ACC112 (cell line): ENCODE measurements at regions not wholly inside any gene's neighbourhood (a gene's known extent, or its start where the extent isn't known, plus 50 kb on each side); places are given as distances from the start of the nearest gene placed in this dataset.

Source experiments
- H2AFZ ChIP-seq: fragments of 200-600 bp; sonication (generic); one replicate; pipeline ENCODE4 v1.6.0; 2017; ENCODE audit warnings: antibody characterized with exemption, low read length; ENCODE audit not compliant: unreplicated experiment
- H3K27ac ChIP-seq: fragments of 200-600 bp; sonication (generic); 2 replicates; pipeline ENCODE4 v1.5.1; 2014; ENCODE audit warnings: low read depth, mild to moderate bottlenecking, antibody characterized with exemption, low read length, moderate library complexity
- H3K27me3 ChIP-seq: fragments of 200-600 bp; sonication (generic); 2 replicates; pipeline ENCODE4 v1.6.1; 2014; ENCODE audit warnings: mild to moderate bottlenecking, antibody characterized with exemption, low read length, moderate library complexity, mixed read lengths; ENCODE audit not compliant: insufficient read depth
- H3K36me3 ChIP-seq: fragments of 200-600 bp; sonication (generic); 2 replicates; pipeline ENCODE4 v1.6.1; 2016; ENCODE audit warnings: mild to moderate bottlenecking, antibody characterized with exemption, low read length, moderate library complexity, mixed read lengths; ENCODE audit not compliant: insufficient read depth
- H3K4me1 ChIP-seq: fragments of 200-600 bp; sonication (generic); one replicate; pipeline ENCODE4 v1.6.1; 2016; ENCODE audit warnings: low read length, mixed read lengths; ENCODE audit not compliant: insufficient read depth, unreplicated experiment, control insufficient read depth
- H3K4me3 ChIP-seq: fragments of 200-600 bp; sonication (generic); 2 replicates; pipeline ENCODE4 v1.5.1; 2014; ENCODE audit warnings: mild to moderate bottlenecking, low read depth, low read length
- H3K79me2 ChIP-seq: fragments of 200-600 bp; sonication (generic); one replicate; pipeline ENCODE4 v1.6.0; 2016; ENCODE audit warnings: low read length; ENCODE audit not compliant: control insufficient read depth, unreplicated experiment, insufficient read depth

DNA sequence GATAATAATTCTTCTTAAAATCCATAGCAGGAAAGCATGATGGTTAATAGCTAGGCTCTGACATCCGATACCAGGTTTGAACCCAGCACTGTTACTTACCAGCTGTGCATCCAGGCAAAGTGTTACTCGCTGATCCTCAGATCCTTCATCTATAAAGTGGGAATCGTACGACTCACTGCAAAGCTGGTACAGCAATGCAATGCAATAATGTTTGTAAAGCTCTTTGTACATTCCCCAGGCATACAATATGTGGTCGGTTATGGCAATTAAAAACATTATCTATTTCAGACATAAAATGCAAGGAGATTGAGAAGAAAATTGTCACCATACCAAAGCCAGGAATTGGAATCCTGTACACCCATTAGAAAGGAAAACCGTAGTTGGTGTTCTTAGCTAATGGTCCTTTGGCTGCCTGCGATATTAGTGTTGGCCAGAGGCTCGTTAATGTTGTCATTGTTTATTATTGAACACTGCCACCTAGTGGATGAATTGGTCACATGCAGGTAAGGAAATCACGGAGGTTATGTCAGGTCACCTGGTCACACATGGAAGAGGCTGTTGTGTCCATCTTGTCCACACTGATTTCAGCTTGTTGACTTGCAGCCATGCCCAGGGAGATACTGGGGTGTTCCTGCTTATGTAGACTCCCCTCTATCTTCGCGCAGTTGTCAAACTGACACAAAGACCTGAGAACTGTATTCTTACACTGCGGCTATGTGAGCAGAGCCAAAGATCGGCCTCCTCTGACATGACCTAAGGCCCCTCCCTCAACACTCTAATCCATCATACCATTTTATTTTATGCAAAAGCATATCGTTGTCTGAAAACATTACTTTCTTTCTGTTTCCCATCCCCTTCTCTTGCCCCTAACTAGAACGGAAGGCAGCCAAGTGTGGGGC is 87.5 kb upstream of the PPP2R2B start:
- Histone ChIP-seq H2AFZ (no peak overlapping the region), H3K4me1 (no peaks in the 10 kb centered on the region), H3K36me3 (no peaks in the 10 kb centered on the region), H3K4me3 (no peak overlapping the region), H3K27me3 (0 out of 2 replicates have a peak, but pooled peaks cover 3% of the 10 kb centered on the region), H3K27ac (no peak overlapping the region), H3K79me2 (no peaks in the 10 kb centered on the region)

DNA sequence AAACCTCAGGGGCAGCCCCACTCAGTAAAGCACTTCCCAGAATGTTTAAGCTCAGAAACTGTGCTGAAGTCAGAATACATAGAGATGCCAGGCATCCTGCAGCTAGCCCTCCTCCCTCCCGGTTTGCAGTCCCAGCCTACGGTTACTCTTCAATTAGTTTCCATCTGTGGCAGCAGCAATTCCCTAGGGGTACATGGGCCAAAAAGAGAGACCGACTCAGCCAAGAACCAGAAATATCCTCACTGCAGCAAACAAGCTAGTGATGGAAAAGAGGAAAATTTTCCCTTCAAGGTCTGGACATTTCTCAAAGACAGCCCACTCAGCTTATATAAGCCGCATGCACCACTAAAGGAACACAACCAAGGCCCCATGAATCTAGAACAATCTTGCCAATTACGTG is 89.1 kb upstream of the PPP2R2B start:
- H3K4me3 ChIP-seq, result no peak overlapping the region
- H3K27me3 ChIP-seq, result peaks cover 10% of the 10 kb centered on the region; the same call in 1 of the 2 replicates
- H2AFZ ChIP-seq, result no peak overlapping the region
- H3K36me3 ChIP-seq, result no peaks in the 10 kb centered on the region
- no peaks in the 10 kb centered on the region for H3K4me1 ChIP-seq
- H3K79me2 ChIP-seq, result no peaks in the 10 kb centered on the region
- no peak overlapping the region for H3K27ac ChIP-seq

DNA sequence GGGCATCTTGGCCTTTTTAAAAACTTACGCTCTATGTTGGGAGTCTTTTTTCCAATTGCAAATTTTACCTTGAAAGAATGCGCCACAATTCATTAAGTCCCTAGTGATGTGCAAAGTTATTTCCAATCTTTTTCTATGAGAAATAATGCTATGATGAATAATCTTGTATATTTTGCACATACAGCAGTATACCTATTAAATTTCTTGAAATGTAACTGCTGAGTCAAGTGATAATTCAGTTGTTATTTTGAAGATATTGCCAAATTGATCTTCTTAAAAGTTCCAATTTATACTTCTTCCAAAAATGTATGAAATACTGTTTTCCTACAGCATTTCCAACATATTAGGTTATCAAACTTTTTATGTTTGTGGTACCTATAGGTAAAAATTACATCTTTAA is 92.8 kb upstream of the PPP2R2B start:
- no peaks in the 10 kb centered on the region for H3K36me3 ChIP-seq
- H3K79me2 ChIP-seq, result no peaks in the 10 kb centered on the region
- H3K27me3 ChIP-seq, result peaks cover 15% of the 10 kb centered on the region; the same call in 1 of the 2 replicates
- no peak overlapping the region for H3K27ac ChIP-seq
- no peak overlapping the region for H2AFZ ChIP-seq
- no peaks in the 10 kb centered on the region for H3K4me1 ChIP-seq
- H3K4me3 ChIP-seq, result no peak overlapping the region

DNA sequence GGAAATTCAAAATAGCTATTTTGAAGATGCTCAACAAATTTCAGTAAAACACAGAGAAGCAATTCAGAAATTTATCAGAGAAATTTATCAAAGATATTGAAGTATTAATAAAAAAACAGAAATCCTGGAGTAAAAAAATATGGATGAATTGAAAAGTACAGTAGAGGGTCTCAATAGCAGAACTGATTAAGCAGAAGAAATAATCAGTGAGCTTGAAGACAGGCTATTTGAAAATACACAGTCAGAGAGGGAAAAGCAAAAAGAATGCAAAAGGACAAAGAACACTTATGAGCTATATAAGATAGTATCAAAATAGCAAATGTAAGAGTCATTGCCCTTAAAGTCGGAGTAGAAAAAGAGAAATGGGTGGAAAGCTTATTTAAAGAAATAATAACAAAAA is 107.9 kb upstream of the PPP2R2B start:
- H3K4me3 ChIP-seq, result no peak overlapping the region
- H3K36me3 ChIP-seq, result no peaks in the 10 kb centered on the region
- no peaks in the 10 kb centered on the region for H3K27me3 ChIP-seq
- no peaks in the 10 kb centered on the region for H3K79me2 ChIP-seq
- no peak overlapping the region for H3K27ac ChIP-seq
- no peaks in the 10 kb centered on the region for H3K4me1 ChIP-seq
- no peak overlapping the region for H2AFZ ChIP-seq

DNA sequence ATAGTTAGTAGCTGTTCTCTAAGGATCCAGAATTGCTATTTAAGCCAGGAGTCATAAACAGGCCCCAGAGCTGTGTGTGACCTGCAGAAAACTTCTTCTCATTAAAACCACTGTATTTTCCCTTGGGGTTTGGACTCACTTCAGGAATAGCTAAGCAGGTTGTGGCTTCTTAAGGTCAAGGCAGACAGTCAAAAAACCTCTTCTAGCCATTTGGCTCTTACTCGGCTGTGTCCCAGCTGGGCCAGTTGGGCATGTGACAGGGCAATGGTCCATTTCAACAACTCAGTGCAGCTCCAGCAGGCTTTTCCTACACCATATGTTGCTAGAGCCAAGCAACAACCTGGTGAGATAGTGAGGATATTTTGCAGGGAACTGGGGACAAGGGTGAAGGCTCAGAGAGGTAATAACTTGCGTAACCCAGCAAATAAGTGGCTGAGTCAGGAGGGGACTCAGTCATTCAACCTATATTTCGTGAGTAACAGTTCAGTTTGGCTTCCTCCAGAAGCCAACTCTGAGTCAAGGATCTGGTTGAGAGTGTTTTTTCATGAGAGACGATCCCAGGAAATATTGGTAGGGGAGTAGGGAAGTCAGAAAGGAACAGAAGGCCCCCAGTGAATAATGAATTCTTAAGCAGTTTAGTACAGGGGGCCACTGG is 115.4 kb upstream of the PPP2R2B start:
- 0 out of 2 replicates have a peak, but pooled peaks cover 4% of the 10 kb centered on the region for H3K27me3 ChIP-seq
- H3K79me2 ChIP-seq, result no peaks in the 10 kb centered on the region
- H3K4me1 ChIP-seq, result no peaks in the 10 kb centered on the region
- no peak overlapping the region for H3K27ac ChIP-seq
- no peak overlapping the region for H2AFZ ChIP-seq
- no peaks in the 10 kb centered on the region for H3K36me3 ChIP-seq
- H3K4me3 ChIP-seq, result no peak overlapping the region

DNA sequence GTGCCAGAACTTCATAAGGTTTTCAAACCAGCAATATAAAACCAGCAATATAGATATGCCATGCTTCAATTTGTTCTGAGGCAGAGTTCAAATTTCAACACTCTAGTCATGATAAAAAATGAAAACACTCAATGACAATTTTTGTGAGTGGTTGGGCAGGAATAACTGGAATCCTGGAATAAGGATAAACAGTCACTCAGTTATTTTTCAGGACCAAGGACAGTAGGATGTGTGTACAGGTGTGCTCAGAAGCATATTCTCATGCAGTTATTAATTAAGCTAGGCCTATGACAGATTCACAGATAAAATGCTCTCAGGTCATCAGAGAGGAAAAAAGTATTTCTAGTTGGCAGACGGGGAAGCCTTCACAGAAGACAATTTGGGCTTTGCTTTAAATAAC is 117.3 kb upstream of the PPP2R2B start:
- H3K27me3 ChIP-seq, result 0 out of 2 replicates have a peak, but pooled peaks cover 4% of the 10 kb centered on the region
- no peak overlapping the region for H3K4me3 ChIP-seq
- no peak overlapping the region for H3K27ac ChIP-seq
- no peaks in the 10 kb centered on the region for H3K36me3 ChIP-seq
- no peak overlapping the region for H2AFZ ChIP-seq
- no peaks in the 10 kb centered on the region for H3K4me1 ChIP-seq
- no peaks in the 10 kb centered on the region for H3K79me2 ChIP-seq

DNA sequence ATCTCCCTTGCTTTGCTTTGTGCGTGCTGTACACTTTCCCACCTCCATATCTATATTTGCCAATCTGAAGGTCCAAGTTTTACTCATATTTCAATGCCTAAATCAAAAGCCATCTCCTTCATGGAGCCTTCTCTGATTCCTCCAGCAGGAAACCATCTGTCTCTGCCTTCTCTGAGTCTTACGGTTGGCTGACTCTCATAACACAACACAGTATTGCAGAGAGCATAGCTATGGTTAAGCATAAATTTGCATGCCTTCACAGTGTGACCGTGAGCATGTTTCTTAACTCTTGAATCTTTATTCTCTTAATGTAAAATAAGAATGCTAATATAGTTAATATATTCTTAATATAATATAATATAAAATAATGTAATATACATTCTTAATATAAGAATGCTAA is 136.8 kb upstream of the PPP2R2B start:
- no peak overlapping the region for H3K27ac ChIP-seq
- H3K4me1 ChIP-seq, result no peaks in the 10 kb centered on the region
- H3K36me3 ChIP-seq, result no peaks in the 10 kb centered on the region
- H3K4me3 ChIP-seq, result no peak overlapping the region
- no peak overlapping the region for H2AFZ ChIP-seq
- H3K27me3 ChIP-seq, result peaks cover 6% of the 10 kb centered on the region; the same call in 1 of the 2 replicates
- no peaks in the 10 kb centered on the region for H3K79me2 ChIP-seq

DNA sequence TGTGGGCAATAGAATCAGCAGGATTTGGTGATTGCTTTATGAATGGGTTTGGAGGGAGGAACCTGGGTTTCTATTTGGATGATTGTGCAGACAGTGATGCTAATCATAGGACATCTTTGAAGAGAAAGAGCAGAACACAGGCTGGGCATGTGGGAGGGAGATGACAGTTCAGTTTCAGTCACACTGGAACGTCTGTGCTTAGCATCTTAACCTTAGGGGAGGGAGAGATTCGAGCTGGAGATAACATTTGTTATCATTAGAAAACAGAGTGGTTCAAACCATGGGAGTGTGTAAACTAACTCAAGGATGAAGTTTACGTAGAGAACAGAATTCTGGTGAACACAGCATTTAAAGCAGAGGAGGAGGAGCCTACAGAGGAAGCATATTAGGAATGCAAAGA is 138.6 kb upstream of the PPP2R2B start:
- Histone ChIP-seq H2AFZ (no peak overlapping the region), H3K27ac (no peak overlapping the region), H3K4me1 (no peaks in the 10 kb centered on the region), H3K4me3 (no peak overlapping the region), H3K27me3 (peaks cover 6% of the 10 kb centered on the region; the same call in 1 of the 2 replicates), H3K79me2 (no peaks in the 10 kb centered on the region), H3K36me3 (no peaks in the 10 kb centered on the region)

DNA sequence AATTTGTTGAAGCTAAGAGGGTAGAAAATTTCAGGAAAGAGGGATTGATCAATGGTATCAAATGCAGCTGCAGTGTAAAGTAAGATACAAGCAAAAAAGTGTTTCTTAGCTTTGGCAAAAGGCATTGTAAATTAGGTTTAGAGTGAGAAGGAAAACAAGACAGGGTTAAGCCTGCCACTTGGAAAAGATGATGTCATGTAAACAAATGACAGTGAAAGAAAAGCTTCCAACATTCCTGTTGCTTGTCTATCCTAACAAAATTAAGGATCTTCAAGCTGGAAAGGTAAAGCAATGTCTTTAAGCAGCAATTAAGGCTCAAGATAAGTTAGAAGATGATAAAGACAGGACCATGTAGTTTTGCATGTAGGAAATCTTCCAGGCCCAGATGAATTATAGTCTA is 139.1 kb upstream of the PPP2R2B start:
- H3K4me3 ChIP-seq, result no peak overlapping the region
- H3K27ac ChIP-seq, result no peak overlapping the region
- H3K36me3 ChIP-seq, result no peaks in the 10 kb centered on the region
- no peaks in the 10 kb centered on the region for H3K4me1 ChIP-seq
- peaks cover 6% of the 10 kb centered on the region; the same call in 1 of the 2 replicates for H3K27me3 ChIP-seq
- no peak overlapping the region for H2AFZ ChIP-seq
- H3K79me2 ChIP-seq, result no peaks in the 10 kb centered on the region

DNA sequence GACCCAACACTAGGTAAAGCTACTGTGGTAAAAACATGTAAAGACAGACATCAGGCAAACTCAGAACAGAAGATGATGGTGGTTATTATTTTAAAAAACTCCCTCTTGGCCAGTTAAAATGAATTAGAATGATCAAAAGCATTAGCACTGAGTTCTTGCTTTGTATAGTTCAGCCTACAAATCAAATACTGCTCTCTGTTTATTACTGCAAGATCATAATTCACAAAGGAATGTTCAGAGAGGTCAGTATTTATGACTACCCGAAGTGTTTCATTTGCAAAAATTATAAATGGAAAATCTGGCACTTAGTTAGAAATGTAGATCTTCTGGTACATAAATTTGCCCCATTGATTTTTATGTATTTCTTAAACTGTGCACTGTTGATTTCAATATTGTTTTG is 140.3 kb upstream of the PPP2R2B start:
- Histone ChIP-seq H2AFZ (no peak overlapping the region), H3K27ac (no peak overlapping the region), H3K27me3 (peaks cover 6% of the 10 kb centered on the region; the same call in 1 of the 2 replicates), H3K79me2 (no peaks in the 10 kb centered on the region), H3K36me3 (no peaks in the 10 kb centered on the region), H3K4me1 (no peaks in the 10 kb centered on the region), H3K4me3 (no peak overlapping the region)
